ENCODE measurements at regions not wholly inside any gene's neighbourhood (a gene's known extent, or its start where the extent isn't known, plus 50 kb on each side); places are given as distances from the start of the nearest gene placed in this dataset.

DNA sequence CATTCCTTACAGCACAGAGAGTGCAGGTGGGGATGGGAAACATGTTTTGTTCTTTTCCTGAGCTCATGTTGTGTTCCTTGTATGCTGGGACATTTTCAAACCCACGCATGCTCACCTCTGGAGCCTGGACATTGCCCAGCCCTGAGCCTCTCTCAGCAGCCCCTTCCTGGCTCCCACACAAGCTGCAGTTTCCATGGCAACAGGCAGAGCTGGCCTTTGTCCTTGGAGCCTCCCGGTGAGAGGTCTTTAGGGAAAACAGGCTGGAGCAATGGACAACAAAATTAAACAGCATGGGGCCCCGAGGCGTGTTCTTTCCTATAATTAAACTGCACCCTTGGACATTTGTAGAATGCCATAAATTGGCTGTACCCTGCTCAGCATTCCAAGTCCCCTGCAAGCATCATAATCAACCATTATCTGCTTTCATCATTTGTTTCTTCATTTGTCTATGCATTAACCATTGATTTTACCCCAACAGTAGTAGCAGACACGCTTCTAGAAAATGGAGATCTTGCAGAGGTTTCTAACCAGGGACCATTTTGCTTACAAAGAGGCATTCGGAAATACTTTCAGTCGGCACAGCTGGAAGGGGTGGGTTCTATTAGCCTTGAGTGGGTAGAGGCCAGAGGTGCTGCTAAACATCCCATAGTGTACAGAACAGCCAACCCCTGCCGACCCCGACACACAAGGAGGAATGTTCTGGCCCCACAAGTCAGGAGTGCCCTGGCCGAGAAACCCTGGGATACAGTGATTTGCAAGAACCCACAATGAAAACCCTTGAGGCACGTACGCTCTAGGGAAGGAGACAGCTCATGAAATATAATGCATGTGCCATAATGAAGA lies 133.4 kb upstream of the PEG3 start:
- Histone ChIP-seq H3K36me3 (ENCODE audit: control insufficient read depth in 2 of 4, insufficient read depth in 4 of 4, low read length in 3 of 4) (no peaks in the 10 kb centered on the region), H2BK15ac (ENCODE audit: low read length) (no peak overlapping the region), H4K20me1 (replicated peaks in 1 of 2; ENCODE audit: control insufficient read depth in 1 of 2, insufficient read depth in 2 of 2, low read length in 2 of 2) (no peaks in the 10 kb centered on the region), H3K4me3 (ENCODE audit: extremely low read depth in 1 of 4, insufficient read depth in 2 of 4, low read depth in 3 of 4, low read length in 4 of 4) (no peak overlapping the region), H3K56ac (replicated peaks; ENCODE audit: insufficient read length, low read depth, low read length) (no peak overlapping the region), H4K5ac (ENCODE audit: insufficient read length, low read depth, low read length) (no peak overlapping the region), H2BK12ac (ENCODE audit: low read depth, low read length) (no peak overlapping the region), H3K4me2 (ENCODE audit: insufficient read depth in 1 of 2, low read depth in 2 of 2, low read length in 2 of 2) (no peak overlapping the region), H3K79me2 (ENCODE audit: control insufficient read depth in 1 of 2, insufficient read depth in 2 of 2, low read length in 2 of 2) (no peaks in the 10 kb centered on the region), H2AFZ (ENCODE audit: low read length) (no peak overlapping the region), H3K9ac (replicated peaks in 1 of 4; ENCODE audit: extremely low read depth in 1 of 4, low read depth in 3 of 4, low read length in 3 of 4) (no peak overlapping the region), H3K4ac (replicated peaks; ENCODE audit: insufficient read length, low read depth, low read length) (no peak overlapping the region), H3K14ac (ENCODE audit: insufficient read length) (no peak overlapping the region), H2BK120ac (replicated peaks; ENCODE audit: low read depth, low read length) (no peak overlapping the region), H3K27ac (ENCODE audit: low read depth, low read length) (no peak overlapping the region), H3K4me1 (replicated peaks in 1 of 4; ENCODE audit: control insufficient read depth in 3 of 4, insufficient read depth in 4 of 4, low read length in 3 of 4) (no peaks in the 10 kb centered on the region; a peak in 1 of 7 replicates), H3K27me3 (replicated peaks in 1 of 4; ENCODE audit: control insufficient read depth in 3 of 4, extremely low read depth in 1 of 4, insufficient read depth in 3 of 4, low read length in 3 of 4) (no peaks in the 10 kb centered on the region; a peak in 2 of 7 replicates), H3K23ac (ENCODE audit: insufficient read length) (no peak overlapping the region), H2BK5ac (ENCODE audit: low read depth, low read length) (no peak overlapping the region), H3K79me1 (ENCODE audit: low read depth, low read length) (no peaks in the 10 kb centered on the region), H3K23me2 (ENCODE audit: low read depth, low read length) (no peaks in the 10 kb centered on the region; the same call in 1 of the 2 replicates), H3K18ac (ENCODE audit: extremely low read depth, low read length) (no peak overlapping the region), H4K8ac (ENCODE audit: extremely low read depth, insufficient read depth, low read length) (no peak overlapping the region), H4K91ac (replicated peaks; ENCODE audit: insufficient read length, low read length) (no peak overlapping the region), H2BK20ac (ENCODE audit: low read length) (no peak overlapping the region), H3K9me3 (ENCODE audit: insufficient read depth in 2 of 2, low read depth in 1 of 2, low read length in 1 of 2) (peaks cover 75 to 87% of the 10 kb centered on the region in 2 experiments), H2AK5ac (ENCODE audit: low read depth, low read length) (no peak overlapping the region)
- ChIA-PET POLR2A (ENCODE audit: partially characterized antibody) (no interaction called here), CTCF (ENCODE audit: partially characterized antibody) (no interaction called here)
- FAIRE-seq (no peak), DNase-seq (ENCODE audit: low read depth in 1 of 2, low spot score in 2 of 2) (no peak)
- WGBS, 2 experiments (ENCODE audit: extremely low coverage in 1 of 2, insufficient coverage in 1 of 2, insufficient read length in 1 of 2, insufficient replicate concordance in 2 of 2, low coverage in 1 of 2, low lambda C conversion rate in 2 of 2, missing lambda C conversion rate in 1 of 2): 80% methylated on average over 12 of the region's 12 CpGs; no CpG with 5 or more reads in 1 of the 2 experiments
- TF ChIP-seq NANOG (IDR thresholded peaks at IDR 0.05; ENCODE audit: insufficient read depth, low read depth, low read length, poor library complexity, severe bottlenecking) (no peak), POLR2AphosphoS5 (IDR thresholded peaks at IDR 0.05; ENCODE audit: low read depth, low read length) (no peak), CBX8 (IDR thresholded peaks at IDR 0.05; ENCODE audit: borderline replicate concordance, low read depth, low read length) (no peak), NRF1 (IDR thresholded peaks at IDR 0.05; ENCODE audit: low read depth, low read length) (no peak), CEBPB (IDR thresholded peaks at IDR 0.05; ENCODE audit: low read depth, low read length) (no peak), SAP30 (IDR thresholded peaks at IDR 0.05; ENCODE audit: insufficient read depth, insufficient replicate concordance, low read length) (no peak), PHF8 (conservative IDR thresholded peaks at IDR 0.05; ENCODE audit: low read depth, low read length) (no peak), GTF2F1 (IDR thresholded peaks at IDR 0.05; ENCODE audit: borderline replicate concordance, low read depth, low read length) (no peak), KDM5A (IDR thresholded peaks at IDR 0.05; ENCODE audit: low read length) (no peak), EGR1 (IDR thresholded peaks at IDR 0.05; ENCODE audit: borderline replicate concordance, low read depth, low read length) (no peak), TAF7 (optimal IDR thresholded peaks at IDR 0.05; ENCODE audit: borderline replicate concordance, low read depth, low read length) (no peak)
- TF ChIP-seq, protein P1, sequence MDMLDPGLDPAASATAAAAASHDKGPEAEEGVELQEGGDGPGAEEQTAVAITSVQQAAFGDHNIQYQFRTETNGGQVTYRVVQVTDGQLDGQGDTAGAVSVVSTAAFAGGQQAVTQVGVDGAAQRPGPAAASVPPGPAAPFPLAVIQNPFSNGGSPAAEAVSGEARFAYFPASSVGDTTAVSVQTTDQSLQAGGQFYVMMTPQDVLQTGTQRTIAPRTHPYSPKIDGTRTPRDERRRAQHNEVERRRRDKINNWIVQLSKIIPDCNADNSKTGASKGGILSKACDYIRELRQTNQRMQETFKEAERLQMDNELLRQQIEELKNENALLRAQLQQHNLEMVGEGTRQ (IDR thresholded peaks at IDR 0.05; ENCODE audit: low read length): no peak
